ENCODE measurements at regions not wholly inside any gene's neighbourhood (a gene's known extent, or its start where the extent isn't known, plus 50 kb on each side); places are given as distances from the start of the nearest gene placed in this dataset.
A peak's percentile ranks its signal among the peaks of the same experiment; 100 is the strongest.
"Not testable (repeated sequence)": the region's sequence is repeated elsewhere in the genome, so short reads cannot be mapped to it uniquely, and the experiment has no call there.

GRCh38 chr10:21289961-21290360 lies 235.5 kb downstream of the SKIDA1 start:
- DNase-seq: no peak

DNA sequence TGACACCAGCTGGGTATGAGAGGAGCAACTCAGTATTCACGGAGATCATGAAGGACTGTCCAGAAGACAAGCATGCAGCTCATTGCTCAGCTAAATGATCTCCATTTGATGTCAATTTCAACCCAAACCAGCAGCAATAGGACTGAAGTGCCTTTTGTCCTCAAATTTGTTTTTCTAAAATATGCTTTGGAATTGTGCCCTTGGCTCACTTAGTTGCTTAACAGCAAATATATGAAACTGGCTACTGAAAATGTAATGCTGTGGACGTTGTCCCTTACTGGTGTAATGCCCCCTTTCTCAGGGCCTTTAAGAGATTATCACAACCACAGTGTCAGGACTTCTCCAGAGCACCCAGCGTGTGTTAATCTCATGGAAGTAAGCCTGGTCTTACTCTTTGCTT lies 236.2 kb downstream of the SKIDA1 start:
- no peak for DNase-seq

- peak; percentile 58 for DNase-seq
Measured at GRCh38 chr10:21285742-21286331, 239.6 kb downstream of the SKIDA1 start.

DNA sequence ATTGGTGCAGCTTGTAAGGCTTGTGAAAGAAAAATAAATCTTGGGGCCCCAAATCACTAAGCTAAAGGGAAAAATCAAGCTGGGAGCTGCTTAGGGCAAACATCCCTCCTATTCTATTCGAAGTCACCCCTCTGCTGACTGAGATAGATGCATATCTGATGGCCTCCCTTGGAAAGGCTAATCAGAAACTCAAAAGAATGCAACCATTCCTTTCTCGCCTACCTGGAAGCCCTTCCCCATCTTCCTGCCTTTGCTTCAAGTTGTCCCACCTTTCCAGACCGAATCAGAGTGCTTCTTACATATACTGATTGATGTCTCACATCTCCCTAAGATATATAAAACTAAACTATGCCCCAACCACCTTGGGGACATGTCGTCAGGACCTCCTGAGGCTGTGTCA lies 240.3 kb downstream of the SKIDA1 start:
- DNase-seq: no peak

- no peak for DNase-seq
Measured at GRCh38 chr10:21284301-21284700, 241.2 kb downstream of the SKIDA1 start.

GRCh38 chr10:21283053-21283452 lies 242.4 kb downstream of the SKIDA1 start:
- not testable (repeated sequence) for DNase-seq

DNA sequence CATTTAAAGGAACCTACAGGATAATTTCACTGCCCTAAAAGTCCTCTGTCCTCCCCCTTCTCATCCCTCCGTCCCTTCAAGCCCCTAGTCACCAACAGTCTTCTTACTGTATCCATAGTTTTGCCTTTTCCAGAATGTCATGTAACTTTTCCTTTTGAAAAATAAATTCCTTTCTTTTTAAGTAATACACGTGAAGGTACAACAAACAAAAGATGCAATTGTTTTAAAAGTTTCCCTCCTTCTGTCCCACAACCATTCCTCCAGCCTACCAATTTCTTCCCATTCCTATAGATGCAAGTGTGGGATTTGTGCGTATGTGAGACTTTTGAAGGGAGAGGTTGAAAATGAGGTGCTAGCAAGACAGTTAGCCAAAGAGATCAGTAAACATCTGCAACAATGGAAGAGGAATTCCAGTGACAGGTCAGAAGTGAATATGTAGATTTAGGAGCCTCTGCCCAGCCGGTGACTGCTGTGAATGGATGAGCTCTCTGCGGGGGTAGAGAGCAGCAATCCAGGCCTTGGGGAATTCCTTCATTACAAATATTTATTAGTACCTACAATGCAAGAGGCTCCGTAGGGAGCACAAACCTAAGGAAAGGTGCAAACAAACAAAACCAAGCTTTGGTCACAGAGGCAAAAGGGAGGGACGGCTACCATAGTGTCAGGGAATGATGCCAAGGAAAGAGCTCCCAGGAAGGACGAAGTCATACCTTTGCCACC lies 243.6 kb downstream of the SKIDA1 start:
- no peak for DNase-seq

- DNase-seq: peak; percentile 70
Measured at GRCh38 chr10:21280971-21281572, 244.4 kb downstream of the SKIDA1 start.

DNA sequence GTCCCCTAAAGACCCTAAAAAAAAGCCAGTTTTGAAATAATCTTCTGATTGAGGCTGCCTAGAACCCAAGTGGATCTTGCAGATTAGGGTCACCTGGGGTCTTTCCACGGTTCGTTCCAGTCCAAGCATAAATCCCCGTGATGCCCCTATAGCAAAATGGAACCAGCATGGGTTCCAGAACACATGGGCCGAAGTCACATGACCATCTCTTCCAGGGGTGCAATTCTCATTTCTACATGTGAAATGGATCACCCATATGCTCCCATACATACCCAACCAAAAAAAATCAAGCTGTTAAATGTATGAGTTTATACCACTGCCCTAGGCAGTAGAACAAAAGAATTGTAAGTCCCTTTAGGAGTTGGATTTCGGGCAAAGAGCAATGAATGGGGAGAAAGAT lies 245.4 kb downstream of the SKIDA1 start:
- DNase-seq: no peak

DNA sequence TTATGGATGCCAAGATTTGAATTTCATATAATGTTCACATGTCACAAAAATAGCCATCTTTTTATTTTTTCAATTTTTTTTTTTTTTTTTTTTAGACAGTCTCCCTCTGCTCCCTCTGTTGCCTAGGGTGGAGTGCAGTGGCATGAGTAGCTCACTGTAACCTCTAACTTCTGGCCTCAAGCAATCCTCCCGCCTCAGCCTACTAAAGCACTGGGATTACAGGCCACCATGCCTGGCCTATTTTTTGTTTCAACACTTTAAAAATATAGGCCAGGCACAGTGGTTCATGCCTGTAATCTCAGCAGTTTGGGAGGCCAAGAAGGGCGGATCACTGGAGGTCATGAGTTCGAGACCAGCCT lies 246.3 kb downstream of the SKIDA1 start:
- DNase-seq: no peak

GRCh38 chr10:21278491-21279216 lies 246.8 kb downstream of the SKIDA1 start:
- peak; percentile 93 for DNase-seq

DNA sequence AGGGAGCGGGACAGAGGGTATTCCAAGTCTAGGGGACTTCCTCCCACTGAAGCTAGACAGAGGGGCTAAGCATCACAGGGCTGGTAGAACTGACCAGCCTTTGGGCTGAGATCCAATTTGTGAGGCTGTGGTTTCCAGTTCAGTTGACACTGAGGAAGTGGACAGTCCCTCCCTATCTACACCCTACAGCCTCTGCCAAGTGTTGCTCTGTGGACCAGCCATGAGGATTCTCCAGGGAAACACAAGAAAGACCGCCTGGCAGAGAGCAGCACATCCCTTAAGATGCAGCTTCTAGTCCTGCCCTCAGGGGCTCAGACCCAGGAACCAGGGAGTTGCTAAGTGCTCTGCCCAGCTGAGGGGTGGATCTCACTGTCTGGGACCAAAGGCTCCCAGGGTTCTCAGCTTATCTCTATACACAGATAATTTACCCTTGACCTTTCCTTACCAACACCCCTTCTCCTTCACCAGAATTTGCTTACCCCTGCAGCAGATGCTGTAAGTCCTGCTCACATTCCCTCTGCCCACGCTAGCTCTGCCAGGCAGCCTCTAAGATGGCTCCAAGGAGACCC lies 252.0 kb downstream of the SKIDA1 start:
- no peak for DNase-seq

GRCh38 chr10:21272643-21273399 lies 252.7 kb downstream of the SKIDA1 start:
- no peak for DNase-seq

DNA sequence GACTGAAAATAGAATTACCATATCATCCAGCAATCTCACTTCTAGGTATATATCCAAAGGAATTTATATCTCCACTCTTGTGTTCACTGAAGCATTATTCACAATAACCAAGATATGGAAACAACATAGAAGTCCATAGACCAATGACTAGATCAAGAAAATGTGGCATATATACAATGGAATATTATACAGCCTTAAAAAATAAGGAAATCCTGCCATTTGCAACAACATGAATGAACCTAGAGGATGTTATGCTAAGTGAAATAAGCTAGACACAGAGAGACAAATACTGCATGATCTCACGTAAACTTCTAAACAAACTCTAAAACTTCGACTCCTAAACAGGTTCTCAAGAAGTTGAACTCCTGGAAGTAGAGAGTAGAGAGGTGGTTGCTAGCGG lies 254.5 kb downstream of the SKIDA1 start:
- no peak for DNase-seq

GRCh38 chr10:21269289-21269688 lies 256.2 kb downstream of the SKIDA1 start:
- DNase-seq: no peak

DNA sequence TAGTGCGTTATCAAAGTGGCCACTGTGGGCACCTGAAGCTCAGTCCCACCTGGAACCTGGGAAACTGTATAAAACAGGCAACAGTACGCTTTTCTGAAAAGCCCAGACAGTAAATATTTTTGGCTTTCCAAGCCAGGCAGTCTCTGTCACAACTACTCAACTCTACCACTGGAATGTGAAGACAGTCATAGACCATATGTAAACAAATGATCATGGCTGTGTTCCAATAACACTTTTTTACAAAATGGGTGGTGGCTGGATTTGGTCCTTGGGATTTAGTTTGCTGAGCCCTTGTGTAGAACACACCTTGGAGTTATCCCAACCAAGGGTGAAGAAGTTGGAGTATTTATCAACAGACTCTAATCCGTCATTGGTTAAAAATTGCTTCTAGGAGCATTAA lies 259.9 kb downstream of the SKIDA1 start:
- DNase-seq: peak; percentile 73

- no peak for DNase-seq
Measured at GRCh38 chr10:21264271-21264670, 261.2 kb downstream of the SKIDA1 start.

- no peak for DNase-seq
Measured at GRCh38 chr10:21263839-21264238, 261.6 kb downstream of the SKIDA1 start.

- no peak for DNase-seq
Measured at GRCh38 chr10:21263263-21263803, 262.1 kb downstream of the SKIDA1 start.

DNA sequence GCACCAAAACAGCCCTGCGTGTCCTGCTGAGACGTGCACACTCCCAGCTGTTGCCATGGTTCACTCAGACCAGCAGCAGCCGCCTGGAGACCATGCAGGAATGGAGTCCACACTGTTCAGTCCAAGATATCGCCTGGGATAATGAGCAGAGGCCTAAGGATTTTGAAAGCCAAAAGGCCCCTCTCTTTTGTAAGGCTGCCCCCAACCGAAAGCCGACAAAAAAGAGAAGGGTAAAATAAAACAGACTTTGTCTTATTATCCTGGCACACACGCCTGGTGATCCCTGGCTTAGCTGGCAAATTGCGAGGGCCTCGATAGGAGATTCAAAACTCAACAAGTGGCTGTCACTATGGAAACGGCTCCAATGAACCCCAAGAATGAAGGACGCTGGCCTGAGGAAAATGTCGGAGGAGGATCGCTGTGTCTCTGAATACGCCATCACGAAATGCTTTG lies 263.6 kb downstream of the SKIDA1 start:
- no peak for DNase-seq

DNA sequence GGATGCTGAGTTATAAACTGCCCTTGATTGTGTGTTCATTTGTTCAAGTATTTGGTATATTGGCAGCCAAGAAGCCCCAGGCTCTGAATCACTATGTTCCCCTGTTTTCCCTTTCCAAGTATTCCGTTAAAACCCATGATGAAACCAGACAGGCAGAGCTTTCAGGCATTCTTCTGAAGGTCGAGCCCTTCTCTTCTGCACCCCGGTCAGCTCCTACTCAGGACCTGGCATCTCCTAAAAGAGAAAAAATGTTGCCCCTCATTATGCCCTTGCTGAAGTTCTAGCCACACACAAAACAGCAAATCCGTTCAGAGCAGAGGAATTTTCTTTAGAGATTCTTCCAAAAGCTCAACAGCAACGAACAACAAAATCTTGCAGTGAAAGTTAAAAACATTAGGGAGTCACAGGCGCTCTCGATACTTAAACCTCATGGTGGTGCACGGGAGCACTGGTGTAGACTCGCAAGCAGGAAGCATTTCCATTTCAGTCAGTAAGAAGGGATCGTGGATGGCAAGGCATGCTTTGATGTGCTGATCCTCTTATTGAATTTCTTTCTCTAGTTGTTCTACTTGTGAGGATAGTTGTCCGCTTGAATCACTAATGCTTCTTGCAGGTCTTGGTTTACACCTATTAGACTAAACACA lies 264.9 kb downstream of the SKIDA1 start:
- no peak for DNase-seq

- DNase-seq: no peak
Measured at GRCh38 chr10:21260066-21260465, 265.4 kb downstream of the SKIDA1 start.
